ENCODE measurements at regions not wholly inside any gene's neighbourhood (a gene's known extent, or its start where the extent isn't known, plus 50 kb on each side); places are given as distances from the start of the nearest gene placed in this dataset.

DNA sequence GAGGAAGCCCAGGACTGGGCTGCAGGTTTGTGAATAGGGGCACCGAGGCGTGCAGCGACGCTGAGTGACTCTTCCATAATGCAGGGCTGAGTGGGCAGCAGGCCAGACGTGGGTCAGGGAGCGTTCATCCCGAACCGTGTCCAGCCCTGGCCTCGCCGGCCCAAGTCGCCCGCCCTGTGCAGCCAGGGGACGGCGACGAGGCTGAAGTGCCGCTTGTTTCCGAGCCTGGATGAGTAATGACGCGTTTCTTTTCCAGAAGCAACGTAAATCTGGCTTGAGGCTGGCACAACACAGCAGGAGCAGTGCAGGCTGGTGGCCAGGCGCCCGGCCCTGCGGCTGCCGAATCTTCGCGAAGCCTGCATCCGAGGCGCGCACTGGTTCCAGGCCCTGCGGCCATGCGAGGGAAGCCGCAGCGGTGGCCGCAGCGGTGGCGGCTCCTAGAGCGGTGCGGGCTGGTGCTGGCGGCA, 74.0 kb upstream of the SEC61G start:
- TF ChIP-seq, protein P1, sequence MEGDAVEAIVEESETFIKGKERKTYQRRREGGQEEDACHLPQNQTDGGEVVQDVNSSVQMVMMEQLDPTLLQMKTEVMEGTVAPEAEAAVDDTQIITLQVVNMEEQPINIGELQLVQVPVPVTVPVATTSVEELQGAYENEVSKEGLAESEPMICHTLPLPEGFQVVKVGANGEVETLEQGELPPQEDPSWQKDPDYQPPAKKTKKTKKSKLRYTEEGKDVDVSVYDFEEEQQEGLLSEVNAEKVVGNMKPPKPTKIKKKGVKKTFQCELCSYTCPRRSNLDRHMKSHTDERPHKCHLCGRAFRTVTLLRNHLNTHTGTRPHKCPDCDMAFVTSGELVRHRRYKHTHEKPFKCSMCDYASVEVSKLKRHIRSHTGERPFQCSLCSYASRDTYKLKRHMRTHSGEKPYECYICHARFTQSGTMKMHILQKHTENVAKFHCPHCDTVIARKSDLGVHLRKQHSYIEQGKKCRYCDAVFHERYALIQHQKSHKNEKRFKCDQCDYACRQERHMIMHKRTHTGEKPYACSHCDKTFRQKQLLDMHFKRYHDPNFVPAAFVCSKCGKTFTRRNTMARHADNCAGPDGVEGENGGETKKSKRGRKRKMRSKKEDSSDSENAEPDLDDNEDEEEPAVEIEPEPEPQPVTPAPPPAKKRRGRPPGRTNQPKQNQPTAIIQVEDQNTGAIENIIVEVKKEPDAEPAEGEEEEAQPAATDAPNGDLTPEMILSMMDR (IDR thresholded peaks at IDR 0.05 in 2 of 3, conservative IDR thresholded peaks at IDR 0.05 in 1 of 3; ENCODE audit: control insufficient read depth in 2 of 3, extremely low read depth in 1 of 3, insufficient read depth in 1 of 3, low read depth in 3 of 3, low read length in 3 of 3): no peak
- TF ChIP-seq NFIC (IDR thresholded peaks at IDR 0.05; ENCODE audit: low read depth, low read length): no peak
